Esophagus squamous epithelium (tissue), 4 donors: ENCODE measurements at regions not wholly inside any gene's neighbourhood (a gene's known extent, or its start where the extent isn't known, plus 50 kb on each side); places are given as distances from the start of the nearest gene placed in this dataset.

Experiments
- CTCF ChIP-seq, 6 experiments: fragments of 450-650 bp in 4 of 6; fragments of 200-600 bp in 2 of 6; sonication (generic) in 2 of 6; IDR thresholded peaks; one replicate each; pipeline ENCODE4 v1.5.1; 2016 to 2019; ENCODE audit warnings: antibody characterized with exemption in 6 of 6, mild to moderate bottlenecking in 4 of 6, moderate library complexity in 4 of 6
- POLR2A ChIP-seq, 4 donors: fragments of 450-650 bp; IDR thresholded peaks; one replicate each; pipeline ENCODE4 v1.6.1; 2017; ENCODE audit warnings: antibody characterized with exemption in 4 of 4, mild to moderate bottlenecking in 4 of 4, moderate library complexity in 3 of 4

DNA sequence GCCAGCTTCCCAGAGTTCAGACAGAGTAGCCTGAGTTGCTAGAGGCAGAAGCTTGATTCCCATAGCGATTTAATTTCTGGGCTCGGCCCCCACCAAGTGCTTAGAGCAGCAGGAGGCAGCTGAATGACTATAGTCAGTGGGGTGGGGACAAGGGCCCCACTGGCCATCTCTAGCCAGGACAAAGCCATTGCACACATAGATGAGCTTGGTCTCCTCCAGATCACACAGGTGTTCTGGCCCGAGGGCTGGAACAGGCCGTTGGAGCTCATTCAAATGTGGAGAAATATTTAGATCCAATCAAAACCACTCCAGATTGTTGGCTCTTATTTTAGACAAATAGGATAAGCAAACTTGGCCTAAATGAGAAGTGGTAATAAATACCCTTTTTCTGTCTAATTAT is 287.3 kb upstream of the NCKAP5 start:
- TF ChIP-seq CTCF (IDR thresholded peaks at IDR 0.05) (no peak), POLR2A (IDR thresholded peaks at IDR 0.05) (no peak)
